H1 (cell line): ENCODE measurements at regions not wholly inside any gene's neighbourhood (a gene's known extent, or its start where the extent isn't known, plus 50 kb on each side); places are given as distances from the start of the nearest gene placed in this dataset.

Experiments used
- CTCF ChIA-PET: fragments of 300-600 bp; sonication (Branson Sonifier 250); formaldehyde crosslinking; loops from one replicate; lab custom pipeline; 2021; ENCODE audit not compliant: partially characterized antibody; lab: Charles Lee
- POLR2A ChIA-PET: fragments of 300-600 bp; sonication (Branson Sonifier 250); formaldehyde crosslinking; loops from one replicate; lab custom pipeline; 2021; ENCODE audit warnings: inconsistent platforms; ENCODE audit not compliant: partially characterized antibody; lab: Charles Lee
- DNase-seq, 2 experiments: peaks; one replicate each; pipeline versions ENCODE4 v3.0.0 to v3.0.0-alpha.2; 2010 to 2022; ENCODE audit warnings: low spot score in 2 of 2, low read depth in 1 of 2, mixed read lengths in 1 of 2
- FAIRE-seq: peaks from 2 replicates; lab custom pipeline; 2011; peaks lifted over from hg19 to GRCh38; lab: Jason Lieb, UNC
- H2AFZ ChIP-seq: 2 replicates; pipeline ENCODE4 v1.8.1; 2012; ENCODE audit warnings: low read length, inconsistent platforms
- H2AK5ac ChIP-seq: 2 replicates; pipeline ENCODE4 v1.6.1; 2013; ENCODE audit warnings: low read depth, low read length
- H2BK120ac ChIP-seq: replicated peaks from 2 replicates; pipeline ENCODE3; 2013; ENCODE audit warnings: low read depth, low read length, inconsistent platforms
- H2BK12ac ChIP-seq: 2 replicates; pipeline ENCODE4 v1.6.1; 2013; ENCODE audit warnings: low read depth, low read length
- H2BK15ac ChIP-seq: 2 replicates; pipeline ENCODE4 v1.6.1; 2013; ENCODE audit warnings: low read length
- H2BK20ac ChIP-seq: 2 replicates; pipeline ENCODE4 v1.6.1; 2013; ENCODE audit warnings: low read length
- H2BK5ac ChIP-seq: 2 replicates; pipeline ENCODE4 v1.6.1; 2013; ENCODE audit warnings: low read depth, low read length
- H3K14ac ChIP-seq: 2 replicates; pipeline ENCODE4 v1.6.1; 2013; ENCODE audit warnings: inconsistent platforms; ENCODE audit not compliant: insufficient read length
- H3K18ac ChIP-seq: 2 replicates; pipeline ENCODE4 v1.6.1; 2013; ENCODE audit warnings: low read length; ENCODE audit errors: extremely low read depth
- H3K23ac ChIP-seq: 2 replicates; pipeline ENCODE4 v1.6.1; 2013; ENCODE audit warnings: inconsistent platforms; ENCODE audit not compliant: insufficient read length
- H3K23me2 ChIP-seq: 2 replicates; pipeline ENCODE4 v1.6.1; 2013; ENCODE audit warnings: low read depth, low read length
- H3K27ac ChIP-seq: 2 replicates; pipeline ENCODE4 v1.6.1; 2011; ENCODE audit warnings: low read depth, low read length, inconsistent platforms
- H3K27me3 ChIP-seq, 4 experiments: replicated peaks in 1 of 4; 1 replicate in 1 of 4; 2 replicates in 3 of 4; pipeline versions ENCODE4 v1.6.1 to v1.8.1; 2011 to 2013; ENCODE audit warnings: low read length in 3 of 4, mild to moderate bottlenecking in 3 of 4, inconsistent platforms in 2 of 4, mixed read lengths in 2 of 4, moderate library complexity in 1 of 4; ENCODE audit not compliant: control insufficient read depth in 3 of 4, insufficient read depth in 3 of 4; ENCODE audit errors: extremely low read depth in 1 of 4
- H3K36me3 ChIP-seq, 4 experiments: 2 replicates each; pipeline versions ENCODE4 v1.6.1 to v1.8.1; 2011 to 2013; ENCODE audit warnings: mild to moderate bottlenecking in 4 of 4, low read length in 3 of 4, moderate library complexity in 2 of 4, control low read depth in 1 of 4, inconsistent platforms in 1 of 4; ENCODE audit not compliant: insufficient read depth in 4 of 4, control insufficient read depth in 2 of 4
- H3K4ac ChIP-seq: replicated peaks from 2 replicates; pipeline ENCODE3; 2013; ENCODE audit warnings: low read length, low read depth, mixed read lengths, inconsistent platforms; ENCODE audit not compliant: insufficient read length
- H3K4me1 ChIP-seq, 4 experiments: replicated peaks in 1 of 4; 1 replicate in 1 of 4; 2 replicates in 3 of 4; pipeline versions ENCODE4 v1.6.1 to v1.8.1; 2011 to 2013; ENCODE audit warnings: low read length in 3 of 4, inconsistent platforms in 2 of 4, mixed read lengths in 1 of 4; ENCODE audit not compliant: insufficient read depth in 4 of 4, control insufficient read depth in 3 of 4
- H3K4me2 ChIP-seq, 2 experiments: 2 replicates each; pipeline versions ENCODE4 v1.6.1 to v1.8.1; 2011 to 2013; ENCODE audit warnings: low read depth in 2 of 2, low read length in 2 of 2, control low read depth in 1 of 2, inconsistent platforms in 1 of 2, mild to moderate bottlenecking in 1 of 2; ENCODE audit not compliant: insufficient read depth in 1 of 2
- H3K4me3 ChIP-seq, 4 experiments: fragments of 200-600, 300-600 bp in 1 of 4; sonication (generic), shearing (Covaris generic), sonication (Bioruptor Twin) in 1 of 4; 2 replicates each; pipeline versions ENCODE4 v1.5.1 to v1.8.1; 2011 to 2016; ENCODE audit warnings: low read length in 4 of 4, low read depth in 3 of 4, control low read depth in 2 of 4, inconsistent platforms in 2 of 4, mild to moderate bottlenecking in 2 of 4, mixed read lengths in 1 of 4, moderate library complexity in 1 of 4; ENCODE audit not compliant: insufficient read depth in 2 of 4; ENCODE audit errors: extremely low read depth in 1 of 4
- H3K56ac ChIP-seq: replicated peaks from 2 replicates; pipeline ENCODE3; 2013; ENCODE audit warnings: low read depth, mild to moderate bottlenecking, mixed read lengths, low read length, inconsistent platforms; ENCODE audit not compliant: insufficient read length
- H3K79me1 ChIP-seq: 2 replicates; pipeline ENCODE4 v1.6.1; 2013; ENCODE audit warnings: low read depth, low read length, control low read depth
- H3K79me2 ChIP-seq, 2 experiments: 2 replicates each; pipeline versions ENCODE4 v1.6.1 to v1.8.1; 2012 to 2013; ENCODE audit warnings: low read length in 2 of 2, mild to moderate bottlenecking in 2 of 2, inconsistent platforms in 1 of 2; ENCODE audit not compliant: insufficient read depth in 2 of 2, control insufficient read depth in 1 of 2
- H3K9ac ChIP-seq, 4 experiments: replicated peaks in 1 of 4; 1 replicate in 1 of 4; 2 replicates in 3 of 4; pipeline versions ENCODE4 v1.6.1 to v1.8.1; 2011 to 2013; ENCODE audit warnings: low read depth in 3 of 4, low read length in 3 of 4, control low read depth in 2 of 4, mild to moderate bottlenecking in 2 of 4, moderate library complexity in 2 of 4, inconsistent platforms in 1 of 4; ENCODE audit errors: extremely low read depth in 1 of 4
- H3K9me3 ChIP-seq, 2 experiments: 2 replicates each; pipeline versions ENCODE4 v1.6.1 to v1.8.1; 2012 to 2013; ENCODE audit warnings: mild to moderate bottlenecking in 2 of 2, moderate library complexity in 2 of 2, control low read depth in 1 of 2, inconsistent platforms in 1 of 2, low read depth in 1 of 2, low read length in 1 of 2, mixed read lengths in 1 of 2; ENCODE audit not compliant: insufficient read depth in 2 of 2
- H4K20me1 ChIP-seq, 2 experiments: replicated peaks in 1 of 2; 2 replicates each; pipeline versions ENCODE3 to v1.8.1; 2011 to 2013; ENCODE audit warnings: inconsistent platforms in 2 of 2, low read length in 2 of 2, mild to moderate bottlenecking in 1 of 2; ENCODE audit not compliant: insufficient read depth in 2 of 2, control insufficient read depth in 1 of 2
- H4K5ac ChIP-seq: 2 replicates; pipeline ENCODE4 v1.6.1; 2013; ENCODE audit warnings: low read length, low read depth, mixed read lengths, inconsistent platforms; ENCODE audit not compliant: insufficient read length
- H4K8ac ChIP-seq: 2 replicates; pipeline ENCODE4 v1.8.0; 2013; ENCODE audit warnings: mild to moderate bottlenecking, moderate library complexity, low read length, inconsistent platforms; ENCODE audit not compliant: insufficient read depth; ENCODE audit errors: extremely low read depth
- H4K91ac ChIP-seq: replicated peaks from 2 replicates; pipeline ENCODE3; 2013; ENCODE audit warnings: low read length, mixed read lengths, inconsistent platforms; ENCODE audit not compliant: insufficient read length
- BACH1 ChIP-seq: IDR thresholded peaks from 2 replicates; pipeline ENCODE4 v1.6.1; 2012; ENCODE audit warnings: low read length, improper control_type of control experiment
- CBX8 ChIP-seq: fragments of 300-800, 300-1000 bp; sonication (generic); IDR thresholded peaks from 2 replicates; pipeline ENCODE4 v1.7.1; 2016; ENCODE audit warnings: low read depth, low read length, borderline replicate concordance
- CHD2 ChIP-seq: IDR thresholded peaks from 2 replicates; pipeline ENCODE4 v1.6.1; 2012; ENCODE audit warnings: low read length, improper control_type of control experiment
- E2F6 ChIP-seq: IDR thresholded peaks from 2 replicates; pipeline ENCODE4 v1.6.1; 2012; ENCODE audit warnings: inconsistent platforms
- EGR1 ChIP-seq: IDR thresholded peaks from 2 replicates; pipeline ENCODE4 v1.6.1; 2011; ENCODE audit warnings: low read depth, low read length, borderline replicate concordance
- EP300 ChIP-seq, 2 experiments: IDR thresholded peaks; 1 replicate in 1 of 2; 2 replicates in 1 of 2; pipeline ENCODE4 v1.6.1; 2011 to 2012; ENCODE audit warnings: low read depth in 2 of 2, low read length in 2 of 2, mild to moderate bottlenecking in 2 of 2, borderline replicate concordance in 1 of 2, inconsistent platforms in 1 of 2, moderate library complexity in 1 of 2
- GTF2F1 ChIP-seq: IDR thresholded peaks from 2 replicates; pipeline ENCODE4 v1.6.1; 2012; ENCODE audit warnings: low read depth, low read length, improper control_type of control experiment, borderline replicate concordance
- KDM4A ChIP-seq: IDR thresholded peaks from one replicate; pipeline ENCODE4 v1.7.1; 2012; ENCODE audit warnings: low read depth, mild to moderate bottlenecking, moderate library complexity, low read length, inconsistent platforms; ENCODE audit not compliant: severe bottlenecking
- MAFK ChIP-seq: IDR thresholded peaks from 2 replicates; pipeline ENCODE4 v1.6.1; 2012; ENCODE audit warnings: low read depth, mild to moderate bottlenecking, improper control_type of control experiment, low read length
- RAD21 ChIP-seq, 2 experiments: IDR thresholded peaks in 1 of 2; conservative IDR thresholded peaks in 1 of 2; 2 replicates each; pipeline ENCODE4 v1.6.1; 2011; ENCODE audit warnings: low read depth in 2 of 2, low read length in 2 of 2, improper control_type of control experiment in 1 of 2, inconsistent platforms in 1 of 2, mild to moderate bottlenecking in 1 of 2, moderate library complexity in 1 of 2
- RXRA ChIP-seq: IDR thresholded peaks from 2 replicates; pipeline ENCODE4 v1.6.1; 2011; ENCODE audit warnings: low read depth, mild to moderate bottlenecking, low read length, moderate library complexity; ENCODE audit not compliant: insufficient read depth
- SIRT6 ChIP-seq: IDR thresholded peaks from one replicate; pipeline ENCODE4 v1.7.1; 2012; ENCODE audit warnings: low read length, inconsistent platforms
- TEAD4 ChIP-seq: IDR thresholded peaks from 2 replicates; pipeline ENCODE4 v1.6.1; 2012; ENCODE audit warnings: low read depth, low read length, inconsistent platforms, mixed read lengths
- WGBS, 2 experiments: shearing (Covaris generic) in 1 of 2; methylation state at CpG; one replicate each; pipeline versions ENCODE4 v1.1.6 to v1.1.7; 2013 to 2015; ENCODE audit warnings: low lambda C conversion rate in 2 of 2, mixed read lengths in 2 of 2, inconsistent platforms in 1 of 2, low coverage in 1 of 2, missing lambda C conversion rate in 1 of 2; ENCODE audit not compliant: insufficient replicate concordance in 2 of 2, insufficient coverage in 1 of 2, insufficient read length in 1 of 2; ENCODE audit errors: extremely low coverage in 1 of 2, missing lambda C conversion rate in 1 of 2; 5-methylcytosine and 5-hydroxymethylcytosine counted together

GRCh38 chr5:36796155-36796554 is 80.4 kb upstream of the NIPBL start:
- Histone ChIP-seq H2BK12ac (no peak overlapping the region), H2BK120ac (no peak overlapping the region), H4K91ac (no peak overlapping the region), H3K27ac (no peak overlapping the region), H3K4ac (no peak overlapping the region), H3K56ac (no peak overlapping the region), H3K4me1 (peaks cover 0 to 3% (median 0%) of the 10 kb centered on the region in 4 experiments; a peak in 1 of 7 replicates), H3K4me3 (no peak overlapping the region), H2AK5ac (no peak overlapping the region), H3K9ac (no peak overlapping the region), H3K18ac (no peak overlapping the region), H3K79me1 (no peaks in the 10 kb centered on the region), H2AFZ (no peak overlapping the region), H4K20me1 (no peaks in the 10 kb centered on the region), H3K14ac (no peak overlapping the region), H3K23ac (no peak overlapping the region), H4K8ac (no peak overlapping the region), H3K79me2 (no peaks in the 10 kb centered on the region), H2BK5ac (no peak overlapping the region), H3K9me3 (no peaks in the 10 kb centered on the region), H3K4me2 (no peak overlapping the region), H3K27me3 (no peaks in the 10 kb centered on the region), H3K36me3 (no peaks in the 10 kb centered on the region), H2BK15ac (no peak overlapping the region), H2BK20ac (no peak overlapping the region), H3K23me2 (no peaks in the 10 kb centered on the region), H4K5ac (no peak overlapping the region)
- ChIA-PET POLR2A (interaction anchor here (0.6 kb wide), 1 partner anchor 1867 kb away, joined by 3 read pairs; the partner anchor contains the start of gene DNAJC21), CTCF (interaction anchor here (1.1 to 1.6 kb wide), 3 partner anchors 12 to 147 kb away, joined by 3 read pairs; no protein-coding TSS in a partner anchor)
- FAIRE-seq (no peak), DNase-seq (no peak)
- WGBS, 2 experiments, result 92% methylated on average over 3 of the region's 3 CpGs; no CpG with 5 or more reads in 1 of the 2 experiments
- TF ChIP-seq GTF2F1 (no peak), MAFK (no peak), RAD21 (IDR thresholded peaks at IDR 0.05 in 1 of 2, conservative IDR thresholded peaks at IDR 0.05 in 1 of 2; ENCODE audit: low read depth in 2 of 2, low read length in 2 of 2) (no peak), E2F6 (no peak), TEAD4 (no peak), KDM4A (no peak), CHD2 (no peak), EGR1 (no peak), CBX8 (no peak), EP300 (IDR thresholded peaks at IDR 0.05; ENCODE audit: borderline replicate concordance in 1 of 2, low read depth in 2 of 2, low read length in 2 of 2) (no peak), RXRA (no peak), BACH1 (no peak), SIRT6 (no peak)
